ENCODE measurements at regions not wholly inside any gene's neighbourhood (a gene's known extent, or its start where the extent isn't known, plus 50 kb on each side); places are given as distances from the start of the nearest gene placed in this dataset.

DNA sequence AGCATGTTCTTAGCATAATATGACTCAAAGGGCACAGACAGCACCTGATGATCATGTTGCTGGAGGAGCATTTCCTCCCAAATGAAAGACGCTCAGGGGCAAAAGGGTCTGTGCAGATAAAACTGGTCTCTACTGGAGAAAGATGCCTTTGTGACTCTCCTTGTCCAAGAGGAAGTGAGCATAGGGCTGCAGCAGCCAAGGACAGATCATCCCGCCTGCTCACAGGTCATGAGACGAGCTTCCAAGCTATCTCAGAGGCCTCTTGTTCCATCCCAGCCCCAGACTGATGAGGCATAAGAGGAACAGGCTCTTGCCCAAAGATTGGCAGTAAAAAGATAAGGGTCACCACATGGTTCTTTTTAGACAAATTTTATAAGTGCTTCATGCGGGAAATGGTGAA lies 141.8 kb downstream of the KATNIP start:
- ATAC-seq (ENCODE audit: low read depth) = no peak
- no peak overlapping the region for H3K4me3 ChIP-seq (ENCODE audit: insufficient read depth, low read depth, low read length)
- H2BK15ac ChIP-seq (ENCODE audit: low read depth, low read length) = no peak overlapping the region
- no peak for TF ChIP-seq RFX5 (IDR thresholded peaks at IDR 0.05; ENCODE audit: low read depth, low read length)
- no peak for TF ChIP-seq CEBPB (IDR thresholded peaks at IDR 0.05; ENCODE audit: low read depth, low read length)
- TF ChIP-seq CHD1 (IDR thresholded peaks at IDR 0.05; ENCODE audit: low read depth, low read length) = no peak
- TF ChIP-seq, protein P1, sequence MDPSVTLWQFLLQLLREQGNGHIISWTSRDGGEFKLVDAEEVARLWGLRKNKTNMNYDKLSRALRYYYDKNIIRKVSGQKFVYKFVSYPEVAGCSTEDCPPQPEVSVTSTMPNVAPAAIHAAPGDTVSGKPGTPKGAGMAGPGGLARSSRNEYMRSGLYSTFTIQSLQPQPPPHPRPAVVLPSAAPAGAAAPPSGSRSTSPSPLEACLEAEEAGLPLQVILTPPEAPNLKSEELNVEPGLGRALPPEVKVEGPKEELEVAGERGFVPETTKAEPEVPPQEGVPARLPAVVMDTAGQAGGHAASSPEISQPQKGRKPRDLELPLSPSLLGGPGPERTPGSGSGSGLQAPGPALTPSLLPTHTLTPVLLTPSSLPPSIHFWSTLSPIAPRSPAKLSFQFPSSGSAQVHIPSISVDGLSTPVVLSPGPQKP (IDR thresholded peaks at IDR 0.05; ENCODE audit: borderline replicate concordance, low read depth, low read length) = no peak
- TF ChIP-seq MAFK (IDR thresholded peaks at IDR 0.05; ENCODE audit: low read depth, low read length) = no peak
- no peak for TF ChIP-seq MXI1 (IDR thresholded peaks at IDR 0.05; ENCODE audit: borderline replicate concordance, low read depth, low read length)
- TF ChIP-seq BHLHE40 (IDR thresholded peaks at IDR 0.05; ENCODE audit: low read depth, low read length) = no peak
- TF ChIP-seq, protein P2, sequence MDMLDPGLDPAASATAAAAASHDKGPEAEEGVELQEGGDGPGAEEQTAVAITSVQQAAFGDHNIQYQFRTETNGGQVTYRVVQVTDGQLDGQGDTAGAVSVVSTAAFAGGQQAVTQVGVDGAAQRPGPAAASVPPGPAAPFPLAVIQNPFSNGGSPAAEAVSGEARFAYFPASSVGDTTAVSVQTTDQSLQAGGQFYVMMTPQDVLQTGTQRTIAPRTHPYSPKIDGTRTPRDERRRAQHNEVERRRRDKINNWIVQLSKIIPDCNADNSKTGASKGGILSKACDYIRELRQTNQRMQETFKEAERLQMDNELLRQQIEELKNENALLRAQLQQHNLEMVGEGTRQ (IDR thresholded peaks at IDR 0.05; ENCODE audit: low read depth, low read length) = no peak
- TF ChIP-seq RCOR1 (IDR thresholded peaks at IDR 0.05; ENCODE audit: insufficient replicate concordance, low read length) = no peak
- no peak for TF ChIP-seq POLR2A (IDR thresholded peaks at IDR 0.05; ENCODE audit: low read depth, low read length)
- TF ChIP-seq RAD21 (IDR thresholded peaks at IDR 0.05; ENCODE audit: low read length) = no peak
- no peak for TF ChIP-seq SMC3 (IDR thresholded peaks at IDR 0.05; ENCODE audit: low read depth, low read length)
- TF ChIP-seq, protein P3, sequence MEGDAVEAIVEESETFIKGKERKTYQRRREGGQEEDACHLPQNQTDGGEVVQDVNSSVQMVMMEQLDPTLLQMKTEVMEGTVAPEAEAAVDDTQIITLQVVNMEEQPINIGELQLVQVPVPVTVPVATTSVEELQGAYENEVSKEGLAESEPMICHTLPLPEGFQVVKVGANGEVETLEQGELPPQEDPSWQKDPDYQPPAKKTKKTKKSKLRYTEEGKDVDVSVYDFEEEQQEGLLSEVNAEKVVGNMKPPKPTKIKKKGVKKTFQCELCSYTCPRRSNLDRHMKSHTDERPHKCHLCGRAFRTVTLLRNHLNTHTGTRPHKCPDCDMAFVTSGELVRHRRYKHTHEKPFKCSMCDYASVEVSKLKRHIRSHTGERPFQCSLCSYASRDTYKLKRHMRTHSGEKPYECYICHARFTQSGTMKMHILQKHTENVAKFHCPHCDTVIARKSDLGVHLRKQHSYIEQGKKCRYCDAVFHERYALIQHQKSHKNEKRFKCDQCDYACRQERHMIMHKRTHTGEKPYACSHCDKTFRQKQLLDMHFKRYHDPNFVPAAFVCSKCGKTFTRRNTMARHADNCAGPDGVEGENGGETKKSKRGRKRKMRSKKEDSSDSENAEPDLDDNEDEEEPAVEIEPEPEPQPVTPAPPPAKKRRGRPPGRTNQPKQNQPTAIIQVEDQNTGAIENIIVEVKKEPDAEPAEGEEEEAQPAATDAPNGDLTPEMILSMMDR (conservative IDR thresholded peaks at IDR 0.05; ENCODE audit: low read depth, low read length) = no peak
- TF ChIP-seq FOS (IDR thresholded peaks at IDR 0.05; ENCODE audit: low read depth, low read length) = no peak
- TF ChIP-seq NFE2L2 (IDR thresholded peaks at IDR 0.05; ENCODE audit: low read depth, low read length) = no peak
- H3K4ac ChIP-seq (ENCODE audit: low read depth, low read length) = no peak overlapping the region
- H3K9me1 ChIP-seq (ENCODE audit: insufficient read depth, low read length) = peaks cover 2% of the 10 kb centered on the region; the same call in 1 of the 2 replicates
- H3K27ac ChIP-seq (ENCODE audit: insufficient read depth, low read length) = no peak overlapping the region
- no peak overlapping the region for H2BK5ac ChIP-seq (ENCODE audit: low read depth, low read length, poor library complexity, severe bottlenecking)
- CTCF ChIA-PET = interaction anchor here (0.6 to 1.5 kb wide), 2 partner anchors 8 to 511 kb away, joined by 3 to 4 read pairs; no protein-coding TSS in a partner anchor
- dilution Hi-C loops (cut with HindIII; ENCODE audit: low sequenced_read_pairs, unreplicated experiment) (no loop called here), in situ Hi-C loops (cut with MboI; ENCODE audit: low sequenced_read_pairs) (no loop called here), intact Hi-C loops (cut with micrococcal nuclease) (no loop called here)
- no peak overlapping the region for H3K9ac ChIP-seq (ENCODE audit: low read depth, low read length)
- no peak overlapping the region for H4K5ac ChIP-seq (ENCODE audit: low read depth, low read length)
- H3K4me2 ChIP-seq (ENCODE audit: low read depth, low read length) = no peak overlapping the region
- no peak overlapping the region for H2AFZ ChIP-seq (replicated peaks; ENCODE audit: low read length, poor library complexity)
- H2AK9ac ChIP-seq (replicated peaks; ENCODE audit: low read depth, low read length, poor library complexity) = no peak overlapping the region
- no peaks in the 10 kb centered on the region for H3K79me1 ChIP-seq (ENCODE audit: low read depth in 1 of 2, low read length in 2 of 2)
- no peaks in the 10 kb centered on the region for H3K27me3 ChIP-seq (ENCODE audit: control insufficient read depth, insufficient read depth, low read length)
- H3K56ac ChIP-seq (ENCODE audit: extremely low read depth, insufficient read depth, low read length) = no peak overlapping the region
- no peak overlapping the region for H2BK120ac ChIP-seq (ENCODE audit: low read depth, low read length)
- H3K4me1 ChIP-seq (ENCODE audit: control insufficient read depth, insufficient read depth, low read length) = no peaks in the 10 kb centered on the region
- H4K91ac ChIP-seq (ENCODE audit: insufficient read depth, low read depth, low read length) = no peak overlapping the region
- H3K36me3 ChIP-seq (ENCODE audit: control insufficient read depth, insufficient read depth, low read length) = no peaks in the 10 kb centered on the region
- POLR2A ChIA-PET (ENCODE audit: unreplicated experiment) = no interaction called here
- H2BK20ac ChIP-seq (ENCODE audit: low read depth, low read length) = no peak overlapping the region
- H4K20me1 ChIP-seq (ENCODE audit: insufficient read depth, low read length) = no peaks in the 10 kb centered on the region
- no peak for DNase-seq
- no peaks in the 10 kb centered on the region for H3K9me3 ChIP-seq (ENCODE audit: control insufficient read depth, insufficient read depth, low read length)
- H3K23ac ChIP-seq (ENCODE audit: low read depth, low read length) = no peak overlapping the region
- H4K8ac ChIP-seq (ENCODE audit: low read depth in 2 of 2, low read length in 2 of 2) = no peak overlapping the region
- no TSS peak for BruUV-seq (replicated peaks)
- no peak overlapping the region for H3K14ac ChIP-seq (replicated peaks; ENCODE audit: low read depth, low read length)
- H2AK5ac ChIP-seq (ENCODE audit: low read depth, low read length) = no peak overlapping the region
- no peak overlapping the region for H3K18ac ChIP-seq (ENCODE audit: low read depth, low read length)
- WGBS, 2 experiments (ENCODE audit: extremely low coverage in 2 of 2, insufficient read length in 1 of 2) = 100% methylated on average over 2 of the region's 4 CpGs; no CpG with 5 or more reads in 1 of the 2 experiments

Data from IMR-90 (cell line).